WTC11 (cell line): ENCODE measurements at regions not wholly inside any gene's neighbourhood (a gene's known extent, or its start where the extent isn't known, plus 50 kb on each side); places are given as distances from the start of the nearest gene placed in this dataset.

Source experiments
- ZSCAN18 ChIP-seq: fragments of 250-450 bp; sonication (Bioruptor Pico); IDR thresholded peaks from 2 replicates; pipeline ENCODE4 v2.1.2; 2022; ENCODE audit warnings: mild to moderate bottlenecking, moderate library complexity
- TF ChIP-seq, protein P1 (sequence below): fragments of 200-600 bp; IDR thresholded peaks from 2 replicates; pipeline ENCODE4 v1.8.0; 2022; ENCODE audit warnings: antibody characterized with exemption
- TF ChIP-seq, protein P2 (sequence below): sonication (generic); formaldehyde crosslinking; IDR thresholded peaks from 2 replicates; pipeline ENCODE4 v1.8.0; 2022; ENCODE audit warnings: mild to moderate bottlenecking, missing genetic modification reagents

GRCh38 chr11:39804271-39804670, 1655.2 kb downstream of the LRRC4C start:
- TF ChIP-seq, protein P1, sequence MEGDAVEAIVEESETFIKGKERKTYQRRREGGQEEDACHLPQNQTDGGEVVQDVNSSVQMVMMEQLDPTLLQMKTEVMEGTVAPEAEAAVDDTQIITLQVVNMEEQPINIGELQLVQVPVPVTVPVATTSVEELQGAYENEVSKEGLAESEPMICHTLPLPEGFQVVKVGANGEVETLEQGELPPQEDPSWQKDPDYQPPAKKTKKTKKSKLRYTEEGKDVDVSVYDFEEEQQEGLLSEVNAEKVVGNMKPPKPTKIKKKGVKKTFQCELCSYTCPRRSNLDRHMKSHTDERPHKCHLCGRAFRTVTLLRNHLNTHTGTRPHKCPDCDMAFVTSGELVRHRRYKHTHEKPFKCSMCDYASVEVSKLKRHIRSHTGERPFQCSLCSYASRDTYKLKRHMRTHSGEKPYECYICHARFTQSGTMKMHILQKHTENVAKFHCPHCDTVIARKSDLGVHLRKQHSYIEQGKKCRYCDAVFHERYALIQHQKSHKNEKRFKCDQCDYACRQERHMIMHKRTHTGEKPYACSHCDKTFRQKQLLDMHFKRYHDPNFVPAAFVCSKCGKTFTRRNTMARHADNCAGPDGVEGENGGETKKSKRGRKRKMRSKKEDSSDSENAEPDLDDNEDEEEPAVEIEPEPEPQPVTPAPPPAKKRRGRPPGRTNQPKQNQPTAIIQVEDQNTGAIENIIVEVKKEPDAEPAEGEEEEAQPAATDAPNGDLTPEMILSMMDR: no peak
- TF ChIP-seq, protein P2, sequence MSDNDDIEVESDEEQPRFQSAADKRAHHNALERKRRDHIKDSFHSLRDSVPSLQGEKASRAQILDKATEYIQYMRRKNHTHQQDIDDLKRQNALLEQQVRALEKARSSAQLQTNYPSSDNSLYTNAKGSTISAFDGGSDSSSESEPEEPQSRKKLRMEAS (CRISPR knock-in tag): no peak
- no peak for TF ChIP-seq ZSCAN18 (CRISPR knock-in tag)
